A673 (cell line): ENCODE measurements at regions not wholly inside any gene's neighbourhood (a gene's known extent, or its start where the extent isn't known, plus 50 kb on each side); places are given as distances from the start of the nearest gene placed in this dataset.

Source experiments
- EZH2 ChIP-seq: fragments of 200-600 bp; sonication (generic); IDR thresholded peaks from 2 replicates; pipeline ENCODE4 v1.6.1; 2017; ENCODE audit warnings: borderline replicate concordance, low read depth, mild to moderate bottlenecking, mixed read lengths, antibody characterized with exemption, low read length; ENCODE audit not compliant: poor library complexity, severe bottlenecking
- TF ChIP-seq, protein P1 (sequence below): fragments of 300-800, 200-600 bp; sonication (generic); conservative IDR thresholded peaks from 2 replicates; pipeline ENCODE4 v1.5.1; 2017; ENCODE audit warnings: low read depth, mild to moderate bottlenecking, antibody characterized with exemption, low read length, moderate library complexity, mixed read lengths

DNA sequence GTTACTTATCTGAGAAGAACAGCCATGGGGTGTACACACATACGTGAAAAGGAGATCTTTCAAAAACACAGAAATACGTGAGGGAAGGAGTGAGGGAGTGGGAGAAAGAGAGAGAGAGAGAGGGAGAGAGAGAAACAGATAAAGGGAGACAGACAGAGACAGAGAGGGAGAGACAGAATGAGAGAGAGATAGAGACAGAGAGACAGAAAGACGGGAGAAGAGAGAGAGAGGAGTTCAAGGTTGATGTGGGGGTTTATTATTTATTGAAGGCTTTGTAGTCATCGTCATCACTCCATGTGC lies 64.0 kb downstream of the CHST2 start:
- TF ChIP-seq, protein P1, sequence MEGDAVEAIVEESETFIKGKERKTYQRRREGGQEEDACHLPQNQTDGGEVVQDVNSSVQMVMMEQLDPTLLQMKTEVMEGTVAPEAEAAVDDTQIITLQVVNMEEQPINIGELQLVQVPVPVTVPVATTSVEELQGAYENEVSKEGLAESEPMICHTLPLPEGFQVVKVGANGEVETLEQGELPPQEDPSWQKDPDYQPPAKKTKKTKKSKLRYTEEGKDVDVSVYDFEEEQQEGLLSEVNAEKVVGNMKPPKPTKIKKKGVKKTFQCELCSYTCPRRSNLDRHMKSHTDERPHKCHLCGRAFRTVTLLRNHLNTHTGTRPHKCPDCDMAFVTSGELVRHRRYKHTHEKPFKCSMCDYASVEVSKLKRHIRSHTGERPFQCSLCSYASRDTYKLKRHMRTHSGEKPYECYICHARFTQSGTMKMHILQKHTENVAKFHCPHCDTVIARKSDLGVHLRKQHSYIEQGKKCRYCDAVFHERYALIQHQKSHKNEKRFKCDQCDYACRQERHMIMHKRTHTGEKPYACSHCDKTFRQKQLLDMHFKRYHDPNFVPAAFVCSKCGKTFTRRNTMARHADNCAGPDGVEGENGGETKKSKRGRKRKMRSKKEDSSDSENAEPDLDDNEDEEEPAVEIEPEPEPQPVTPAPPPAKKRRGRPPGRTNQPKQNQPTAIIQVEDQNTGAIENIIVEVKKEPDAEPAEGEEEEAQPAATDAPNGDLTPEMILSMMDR: no peak
- TF ChIP-seq EZH2: no peak
